ENCODE measurements at regions not wholly inside any gene's neighbourhood (a gene's known extent, or its start where the extent isn't known, plus 50 kb on each side); places are given as distances from the start of the nearest gene placed in this dataset.

DNA sequence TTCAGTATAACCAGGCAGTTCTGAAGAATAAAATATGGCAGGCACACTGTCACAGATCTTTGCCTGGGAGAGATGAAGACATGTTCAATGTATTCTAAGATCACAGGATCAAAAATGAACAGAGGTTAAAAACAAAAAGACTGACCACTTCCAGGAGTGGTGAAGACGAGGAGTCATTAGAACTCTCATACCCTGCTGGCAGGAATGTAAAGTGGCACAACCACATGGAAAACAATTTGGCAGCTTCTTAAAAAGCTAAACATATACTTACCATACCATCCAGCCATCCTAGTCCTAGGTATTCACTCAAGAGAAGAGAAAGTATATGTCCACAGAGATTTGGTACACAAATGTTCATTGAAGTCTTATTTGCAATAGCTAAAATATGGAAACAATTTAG is 406.3 kb downstream of the NPIPA8 start:
- ATAC-seq (no peak), FAIRE-seq (no peak), DNase-seq (ENCODE audit: low read depth in 1 of 2, low spot score in 1 of 2) (no peak)
- Histone ChIP-seq H3K4me3 (no peak overlapping the region), H3K27ac (no peak overlapping the region), H3K4me1 (no peaks in the 10 kb centered on the region), H3K4me2 (no peak overlapping the region), H3K9me3 (no peaks in the 10 kb centered on the region)
- ChIA-PET POLR2A (no interaction called here), CTCF (interaction anchor here (0.7 kb wide), 1 partner anchor 15 kb away, joined by 3 read pairs; no protein-coding TSS in a partner anchor)
- TF ChIP-seq RAD21 (conservative IDR thresholded peaks at IDR 0.05 in 1 of 2, IDR thresholded peaks at IDR 0.05 in 1 of 2) (no peak), RFX5 (IDR thresholded peaks at IDR 0.05) (no peak), EHMT2 (IDR thresholded peaks at IDR 0.05; ENCODE audit: low read depth) (no peak), FOSL2 (IDR thresholded peaks at IDR 0.05) (no peak), FOSL2 (CRISPR knock-in tag; IDR thresholded peaks at IDR 0.05) (no peak), TFCP2L1 (CRISPR knock-in tag; IDR thresholded peaks at IDR 0.05) (no peak), CBX8 (IDR thresholded peaks at IDR 0.05) (no peak), FOXS1 (CRISPR knock-in tag; IDR thresholded peaks at IDR 0.05) (no peak), HOXB5 (CRISPR knock-in tag; IDR thresholded peaks at IDR 0.05) (no peak), ZC3H11A (IDR thresholded peaks at IDR 0.05) (no peak), CHD4 (IDR thresholded peaks at IDR 0.05; ENCODE audit: borderline replicate concordance) (no peak)
- TF ChIP-seq, protein P1, sequence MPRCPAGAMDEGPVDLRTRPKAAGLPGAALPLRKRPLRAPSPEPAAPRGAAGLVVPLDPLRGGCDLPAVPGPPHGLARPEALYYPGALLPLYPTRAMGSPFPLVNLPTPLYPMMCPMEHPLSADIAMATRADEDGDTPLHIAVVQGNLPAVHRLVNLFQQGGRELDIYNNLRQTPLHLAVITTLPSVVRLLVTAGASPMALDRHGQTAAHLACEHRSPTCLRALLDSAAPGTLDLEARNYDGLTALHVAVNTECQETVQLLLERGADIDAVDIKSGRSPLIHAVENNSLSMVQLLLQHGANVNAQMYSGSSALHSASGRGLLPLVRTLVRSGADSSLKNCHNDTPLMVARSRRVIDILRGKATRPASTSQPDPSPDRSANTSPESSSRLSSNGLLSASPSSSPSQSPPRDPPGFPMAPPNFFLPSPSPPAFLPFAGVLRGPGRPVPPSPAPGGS (IDR thresholded peaks at IDR 0.05): no peak
- TF ChIP-seq, protein P2, sequence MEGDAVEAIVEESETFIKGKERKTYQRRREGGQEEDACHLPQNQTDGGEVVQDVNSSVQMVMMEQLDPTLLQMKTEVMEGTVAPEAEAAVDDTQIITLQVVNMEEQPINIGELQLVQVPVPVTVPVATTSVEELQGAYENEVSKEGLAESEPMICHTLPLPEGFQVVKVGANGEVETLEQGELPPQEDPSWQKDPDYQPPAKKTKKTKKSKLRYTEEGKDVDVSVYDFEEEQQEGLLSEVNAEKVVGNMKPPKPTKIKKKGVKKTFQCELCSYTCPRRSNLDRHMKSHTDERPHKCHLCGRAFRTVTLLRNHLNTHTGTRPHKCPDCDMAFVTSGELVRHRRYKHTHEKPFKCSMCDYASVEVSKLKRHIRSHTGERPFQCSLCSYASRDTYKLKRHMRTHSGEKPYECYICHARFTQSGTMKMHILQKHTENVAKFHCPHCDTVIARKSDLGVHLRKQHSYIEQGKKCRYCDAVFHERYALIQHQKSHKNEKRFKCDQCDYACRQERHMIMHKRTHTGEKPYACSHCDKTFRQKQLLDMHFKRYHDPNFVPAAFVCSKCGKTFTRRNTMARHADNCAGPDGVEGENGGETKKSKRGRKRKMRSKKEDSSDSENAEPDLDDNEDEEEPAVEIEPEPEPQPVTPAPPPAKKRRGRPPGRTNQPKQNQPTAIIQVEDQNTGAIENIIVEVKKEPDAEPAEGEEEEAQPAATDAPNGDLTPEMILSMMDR (IDR thresholded peaks at IDR 0.05): no peak
- WGBS (ENCODE audit: missing lambda C conversion rate): 0% methylated on average over 1 of the region's 1 CpG

DNA sequence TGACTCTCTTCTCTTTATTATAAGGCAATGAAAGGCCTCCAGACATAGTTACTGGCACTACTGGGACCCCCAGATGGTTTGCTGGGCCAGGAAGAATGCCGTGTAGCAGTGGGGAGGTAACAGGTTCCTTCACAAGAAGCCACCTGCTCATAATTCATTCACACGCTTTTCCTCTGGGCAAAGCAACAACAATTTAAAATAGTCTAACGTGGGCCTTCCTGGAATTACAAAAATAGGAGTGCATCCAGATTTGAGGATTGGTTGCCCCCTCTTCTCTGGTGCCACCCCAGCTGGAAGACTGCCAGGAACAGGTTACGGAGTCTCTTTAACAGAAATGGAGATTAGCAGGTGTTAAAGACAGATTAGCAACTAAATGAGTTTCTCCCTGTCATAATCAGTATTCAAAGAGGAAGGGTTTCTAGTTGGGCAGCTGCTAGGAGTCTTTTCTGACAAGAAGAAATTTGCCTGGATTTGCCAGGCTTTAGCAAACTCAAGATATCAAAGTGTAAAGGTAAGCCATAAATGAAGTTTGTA is 409.6 kb downstream of the NPIPA8 start:
- CTCF ChIA-PET: no interaction called here
- ATAC-seq: no peak
- no peak for FAIRE-seq
- no peak overlapping the region for H3K27ac ChIP-seq
- no peaks in the 10 kb centered on the region for H3K4me1 ChIP-seq
- H3K4me2 ChIP-seq: no peak overlapping the region
- TF ChIP-seq, protein P3, sequence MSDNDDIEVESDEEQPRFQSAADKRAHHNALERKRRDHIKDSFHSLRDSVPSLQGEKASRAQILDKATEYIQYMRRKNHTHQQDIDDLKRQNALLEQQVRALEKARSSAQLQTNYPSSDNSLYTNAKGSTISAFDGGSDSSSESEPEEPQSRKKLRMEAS (IDR thresholded peaks at IDR 0.05): no peak
- TF ChIP-seq CHD2 (IDR thresholded peaks at IDR 0.05; ENCODE audit: low read length, partially characterized antibody) (no peak), HOXB13 (CRISPR knock-in tag; IDR thresholded peaks at IDR 0.05; ENCODE audit: low read depth) (no peak), FOSL2 (IDR thresholded peaks at IDR 0.05) (no peak), FOSL2 (CRISPR knock-in tag; IDR thresholded peaks at IDR 0.05) (no peak), ESRRA (IDR thresholded peaks at IDR 0.05; ENCODE audit: borderline replicate concordance, low read length) (no peak)
- WGBS (ENCODE audit: missing lambda C conversion rate): 18% methylated on average over 4 of the region's 4 CpGs
- no peaks in the 10 kb centered on the region; the same call in 2 of the 3 replicates for H3K9me3 ChIP-seq
- no peak overlapping the region for H3K4me3 ChIP-seq
- DNase-seq (ENCODE audit: low read depth in 1 of 2, low spot score in 1 of 2): no peak
- POLR2A ChIA-PET: no interaction called here

DNA sequence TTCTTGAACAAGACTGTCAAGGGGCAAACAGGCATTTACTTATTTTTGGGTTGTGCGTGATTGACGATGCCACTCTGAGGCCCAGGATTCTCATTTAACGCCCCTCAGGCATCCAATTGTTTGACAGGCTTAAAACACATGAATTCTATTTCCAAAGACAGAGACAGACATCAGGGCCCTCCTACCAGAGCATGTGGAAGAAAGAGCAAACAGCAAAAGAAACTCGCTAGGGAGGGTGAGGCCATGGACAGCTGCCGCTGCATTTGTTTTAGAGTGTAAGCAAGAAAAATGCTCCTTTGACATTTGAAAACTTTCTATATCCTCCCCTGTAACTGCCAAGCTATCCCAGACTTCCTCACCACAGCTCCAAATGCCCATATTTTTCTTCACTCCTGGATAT is 410.1 kb downstream of the NPIPA8 start:
- Histone ChIP-seq H3K9me3 (peaks cover under 1% of the 10 kb centered on the region; the same call in 1 of the 3 replicates), H3K4me3 (no peak overlapping the region), H3K27ac (no peak overlapping the region), H3K4me2 (no peak overlapping the region), H3K4me1 (no peaks in the 10 kb centered on the region)
- ATAC-seq (no peak), FAIRE-seq (no peak), DNase-seq (ENCODE audit: low read depth in 1 of 2, low spot score in 1 of 2) (no peak)
- TF ChIP-seq MYC (IDR thresholded peaks at IDR 0.05; ENCODE audit: borderline replicate concordance, low read length): no peak
- no peak for TF ChIP-seq RNF2 (IDR thresholded peaks at IDR 0.05; ENCODE audit: borderline replicate concordance, low read depth)
- no peak for TF ChIP-seq MAZ (IDR thresholded peaks at IDR 0.05; ENCODE audit: borderline replicate concordance, low read depth, low read length)
- TF ChIP-seq ZC3H11A (IDR thresholded peaks at IDR 0.05): no peak
- no peak for TF ChIP-seq RARB (CRISPR knock-in tag; IDR thresholded peaks at IDR 0.05)
- TF ChIP-seq HOXB13 (CRISPR knock-in tag; IDR thresholded peaks at IDR 0.05; ENCODE audit: low read depth): no peak
- TF ChIP-seq EP300 (IDR thresholded peaks at IDR 0.05): no peak
- TF ChIP-seq, protein P4, sequence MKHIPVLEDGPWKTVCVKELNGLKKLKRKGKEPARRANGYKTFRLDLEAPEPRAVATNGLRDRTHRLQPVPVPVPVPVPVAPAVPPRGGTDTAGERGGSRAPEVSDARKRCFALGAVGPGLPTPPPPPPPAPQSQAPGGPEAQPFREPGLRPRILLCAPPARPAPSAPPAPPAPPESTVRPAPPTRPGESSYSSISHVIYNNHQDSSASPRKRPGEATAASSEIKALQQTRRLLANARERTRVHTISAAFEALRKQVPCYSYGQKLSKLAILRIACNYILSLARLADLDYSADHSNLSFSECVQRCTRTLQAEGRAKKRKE (CRISPR knock-in tag; IDR thresholded peaks at IDR 0.05; ENCODE audit: low read depth): no peak
- POLR2A ChIA-PET: no interaction called here
- WGBS (ENCODE audit: missing lambda C conversion rate): 20% methylated on average over 5 of the region's 5 CpGs
- CTCF ChIA-PET: no interaction called here
